ENCODE measurements at regions not wholly inside any gene's neighbourhood (a gene's known extent, or its start where the extent isn't known, plus 50 kb on each side); places are given as distances from the start of the nearest gene placed in this dataset.

DNA sequence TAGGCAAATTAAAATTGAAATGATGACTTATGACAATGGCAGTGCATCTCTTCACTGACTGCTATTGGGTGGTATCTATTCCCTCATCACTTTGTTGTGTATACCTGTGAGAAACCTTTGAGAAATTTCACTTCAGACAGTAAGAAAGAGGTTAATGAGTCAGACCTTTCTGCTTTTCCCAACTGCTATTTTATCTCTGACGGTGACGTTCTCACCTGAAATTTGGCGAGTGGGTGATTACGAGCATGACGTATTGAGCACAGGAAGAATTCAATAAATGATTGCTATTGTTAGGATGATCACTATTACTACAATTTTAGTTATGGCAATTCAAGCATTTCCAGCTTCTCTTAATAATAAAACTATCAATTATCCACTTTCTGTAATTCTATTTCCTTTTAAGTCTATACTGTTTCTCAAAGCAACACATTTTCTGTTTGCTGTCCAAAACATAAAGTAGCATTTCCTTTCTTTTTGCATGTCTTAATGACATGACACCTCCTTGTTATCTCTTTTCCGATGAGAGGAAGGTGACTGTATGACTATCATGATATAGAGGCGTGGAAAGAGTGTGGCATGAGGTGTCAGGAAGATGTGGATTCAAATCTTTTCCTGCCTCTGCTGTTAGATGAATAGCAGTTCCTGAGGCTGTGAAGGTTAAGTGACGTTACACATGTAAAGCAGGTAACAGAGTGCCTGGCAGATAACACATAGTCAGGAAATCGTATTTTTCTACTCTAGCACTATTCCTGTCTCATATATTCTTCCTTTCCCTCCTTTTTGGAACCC is 504.9 kb upstream of the SEMA6D start:
- Histone ChIP-seq H3K36me3 (ENCODE audit: low read depth) (no peaks in the 10 kb centered on the region), H3K4me3 (no peak overlapping the region), H3K9me3 (no peaks in the 10 kb centered on the region), H3K4me1 (ENCODE audit: low read depth) (no peaks in the 10 kb centered on the region)
- intact Hi-C loops (cut with DNase I, micrococcal nuclease), result no loop called here
- ATAC-seq (no peak), DNase-seq (no peak)
- TF ChIP-seq, protein P1, sequence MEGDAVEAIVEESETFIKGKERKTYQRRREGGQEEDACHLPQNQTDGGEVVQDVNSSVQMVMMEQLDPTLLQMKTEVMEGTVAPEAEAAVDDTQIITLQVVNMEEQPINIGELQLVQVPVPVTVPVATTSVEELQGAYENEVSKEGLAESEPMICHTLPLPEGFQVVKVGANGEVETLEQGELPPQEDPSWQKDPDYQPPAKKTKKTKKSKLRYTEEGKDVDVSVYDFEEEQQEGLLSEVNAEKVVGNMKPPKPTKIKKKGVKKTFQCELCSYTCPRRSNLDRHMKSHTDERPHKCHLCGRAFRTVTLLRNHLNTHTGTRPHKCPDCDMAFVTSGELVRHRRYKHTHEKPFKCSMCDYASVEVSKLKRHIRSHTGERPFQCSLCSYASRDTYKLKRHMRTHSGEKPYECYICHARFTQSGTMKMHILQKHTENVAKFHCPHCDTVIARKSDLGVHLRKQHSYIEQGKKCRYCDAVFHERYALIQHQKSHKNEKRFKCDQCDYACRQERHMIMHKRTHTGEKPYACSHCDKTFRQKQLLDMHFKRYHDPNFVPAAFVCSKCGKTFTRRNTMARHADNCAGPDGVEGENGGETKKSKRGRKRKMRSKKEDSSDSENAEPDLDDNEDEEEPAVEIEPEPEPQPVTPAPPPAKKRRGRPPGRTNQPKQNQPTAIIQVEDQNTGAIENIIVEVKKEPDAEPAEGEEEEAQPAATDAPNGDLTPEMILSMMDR (IDR thresholded peaks at IDR 0.05), result no peak

DNA sequence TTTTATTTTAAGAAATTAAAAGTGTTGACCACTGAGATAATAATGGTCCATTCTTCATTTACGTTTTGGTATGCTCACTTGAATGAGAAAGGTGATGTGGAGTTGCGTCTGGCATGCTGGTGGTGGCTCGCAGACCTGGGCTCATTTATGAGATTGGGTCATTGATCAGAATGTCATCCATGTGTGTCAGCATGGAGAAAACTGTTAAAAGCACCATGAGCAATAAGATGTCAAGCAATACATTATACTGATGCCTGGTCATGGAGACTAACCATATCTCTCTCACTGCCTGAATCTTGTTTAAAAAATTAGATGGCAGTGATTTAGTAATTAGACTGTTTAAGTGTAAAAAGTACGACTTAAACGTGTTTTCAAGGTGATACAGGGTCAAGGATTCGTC is 503.4 kb upstream of the SEMA6D start:
- ATAC-seq, result no peak

DNA sequence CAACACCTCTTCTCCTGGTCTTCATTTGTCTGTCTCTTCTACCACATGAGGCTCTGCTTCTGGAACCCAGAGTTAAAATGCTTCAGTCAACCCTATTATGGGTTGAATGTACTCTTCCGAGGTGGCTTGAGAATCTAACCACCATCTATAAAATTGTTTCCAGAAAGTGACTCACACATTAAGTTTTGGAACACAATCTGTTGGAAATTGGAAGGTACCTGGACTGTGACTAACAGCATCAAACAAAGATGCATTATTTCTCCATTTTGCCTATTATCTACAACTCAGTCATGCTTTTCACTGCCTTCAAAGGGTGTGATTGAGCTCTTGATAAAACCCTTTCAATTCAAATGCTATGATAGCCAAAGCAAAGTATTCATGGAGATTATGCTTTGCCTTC is 499.0 kb upstream of the SEMA6D start:
- H3K4me3 ChIP-seq, result no peak overlapping the region
- H3K4me1 ChIP-seq (ENCODE audit: low read depth), result no peaks in the 10 kb centered on the region
- no peak for DNase-seq
- TF ChIP-seq, protein P1 (IDR thresholded peaks at IDR 0.05), result no peak
- H3K36me3 ChIP-seq (ENCODE audit: low read depth), result no peaks in the 10 kb centered on the region
- no peak for ATAC-seq
- no peaks in the 10 kb centered on the region for H3K9me3 ChIP-seq
- intact Hi-C loops (cut with DNase I, micrococcal nuclease), result no loop called here

More for the DNA sequence above, 503.4 kb upstream of the SEMA6D start:
- TF ChIP-seq, protein P1 (IDR thresholded peaks at IDR 0.05), result no peak
- no peak overlapping the region for H3K4me3 ChIP-seq
- H3K4me1 ChIP-seq (ENCODE audit: low read depth), result no peaks in the 10 kb centered on the region
- DNase-seq, result no peak
- H3K36me3 ChIP-seq (ENCODE audit: low read depth), result no peaks in the 10 kb centered on the region
- intact Hi-C loops (cut with DNase I, micrococcal nuclease), result no loop called here
- H3K9me3 ChIP-seq, result no peaks in the 10 kb centered on the region

DNA sequence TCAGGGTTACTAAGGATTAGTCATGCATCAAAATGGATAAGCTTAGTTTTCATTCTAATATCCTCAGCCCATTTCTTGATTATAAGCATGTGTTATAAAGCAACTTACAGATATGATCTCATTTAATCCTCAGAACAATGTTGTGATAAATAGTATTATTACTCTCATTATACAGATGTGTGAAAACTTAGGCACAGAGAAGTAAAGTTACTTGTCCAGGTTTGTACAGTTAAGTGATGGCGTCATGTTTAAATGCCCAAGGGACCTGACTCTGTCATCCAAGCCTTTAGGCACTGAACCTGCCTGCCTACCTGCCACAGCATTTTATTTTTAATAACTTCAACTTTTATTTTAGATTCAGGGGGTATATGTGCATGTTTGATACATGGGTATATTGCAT is 472.9 kb upstream of the SEMA6D start:
- intact Hi-C loops (cut with DNase I, micrococcal nuclease), result no loop called here
- H3K4me3 ChIP-seq, result no peak overlapping the region
- H3K36me3 ChIP-seq (ENCODE audit: low read depth), result no peaks in the 10 kb centered on the region
- H3K9me3 ChIP-seq, result no peaks in the 10 kb centered on the region
- ATAC-seq (no peak), DNase-seq (no peak)
- no peaks in the 10 kb centered on the region for H3K4me1 ChIP-seq (ENCODE audit: low read depth)
- TF ChIP-seq, protein P1 (IDR thresholded peaks at IDR 0.05), result no peak

DNA sequence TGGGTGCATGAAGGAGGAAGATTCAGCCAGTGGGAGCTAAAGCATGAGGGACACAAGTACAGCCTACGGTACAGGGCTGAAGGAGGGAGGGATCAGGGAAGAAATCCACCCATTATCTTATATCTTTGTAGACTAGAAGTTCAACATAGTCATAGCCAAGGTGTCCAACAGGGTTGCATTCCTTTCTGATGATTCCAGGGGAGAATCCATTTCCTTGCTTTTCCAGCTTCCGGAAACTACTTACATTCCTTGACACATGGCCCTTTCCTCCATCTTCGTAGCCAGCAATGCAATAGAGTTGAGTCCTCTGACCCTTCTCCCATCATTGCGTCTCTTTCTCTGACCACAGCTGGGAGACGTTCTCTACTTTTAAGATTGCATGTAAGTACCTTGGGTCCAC is 471.0 kb upstream of the SEMA6D start:
- Histone ChIP-seq H3K4me3 (no peak overlapping the region), H3K4me1 (ENCODE audit: low read depth) (no peaks in the 10 kb centered on the region), H3K36me3 (ENCODE audit: low read depth) (no peaks in the 10 kb centered on the region), H3K9me3 (no peaks in the 10 kb centered on the region)
- ATAC-seq (no peak), DNase-seq (no peak)
- TF ChIP-seq, protein P1 (IDR thresholded peaks at IDR 0.05), result no peak
- intact Hi-C loops (cut with DNase I, micrococcal nuclease), result no loop called here
